Body of pancreas (tissue), 4 donors: ENCODE measurements at regions not wholly inside any gene's neighbourhood (a gene's known extent, or its start where the extent isn't known, plus 50 kb on each side); places are given as distances from the start of the nearest gene placed in this dataset.

Experiments used
- ATAC-seq: fragments of 150-250 bp; one replicate; pipeline ENCODE4 v1.9.1; 2016
- DNase-seq, 4 donors: peaks; one replicate each; pipeline ENCODE4 v3.0.0-alpha.2; 2019
- H3K27ac ChIP-seq, 4 donors: fragments of 200-600 bp; sonication (generic); 1 replicate in 3 of 4; 2 replicates in 1 of 4; pipeline versions ENCODE4 v1.5.1 to v1.6.1; 2016 to 2019; ENCODE audit warnings: mild to moderate bottlenecking in 1 of 4, mixed read lengths in 1 of 4, moderate library complexity in 1 of 4
- H3K27me3 ChIP-seq, 2 donors: fragments of 200-600 bp; sonication (generic); one replicate each; pipeline ENCODE4 v1.6.0; 2016; ENCODE audit warnings: mild to moderate bottlenecking in 1 of 2
- H3K36me3 ChIP-seq, 2 donors: fragments of 200-600 bp; sonication (generic); replicated peaks in 1 of 2; 2 replicates each; pipeline ENCODE4 v1.5.1; 2016; ENCODE audit warnings: low read depth in 2 of 2; ENCODE audit not compliant: insufficient read depth in 1 of 2
- H3K4me1 ChIP-seq: fragments of 200-600 bp; sonication (generic); one replicate; pipeline ENCODE4 v1.6.0; 2016
- H3K4me3 ChIP-seq, 2 donors: fragments of 200-600 bp; sonication (generic); 1 replicate in 1 of 2; 2 replicates in 1 of 2; pipeline ENCODE4 v1.5.1; 2016 to 2019
- H3K9me3 ChIP-seq, 3 donors: fragments of 200-600 bp; sonication (generic); 1 replicate in 2 of 3; 2 replicates in 1 of 3; pipeline ENCODE4 v1.5.1; 2016
- CTCF ChIP-seq, 7 experiments: fragments of 450-650 bp in 4 of 7; fragments of 200-600 bp in 3 of 7; sonication (generic) in 3 of 7; IDR thresholded peaks; one replicate each; pipeline ENCODE4 v1.5.1; 2016 to 2019; ENCODE audit warnings: antibody characterized with exemption in 7 of 7
- POLR2A ChIP-seq, 3 donors: fragments of 450-650 bp; IDR thresholded peaks; one replicate each; pipeline ENCODE4 v1.6.1; 2016; ENCODE audit warnings: antibody characterized with exemption in 3 of 3, mild to moderate bottlenecking in 2 of 3
- WGBS, 2 donors: methylation state at CpG; one replicate each; pipeline ENCODE4 v1.1.5; 2017; 5-methylcytosine and 5-hydroxymethylcytosine counted together
- intact Hi-C: fragments of 100-400 bp; cut with DNase I; formaldehyde crosslinking; loops from one replicate; pipeline ENCODE4 v1.15.1; 2023

GRCh38 chr2:49812730-49813129 lies 658.4 kb upstream of the FSHR start:
- no peak overlapping the region for H3K27ac ChIP-seq

GRCh38 chr2:49811502-49811901 lies 657.2 kb upstream of the FSHR start:
- 64 to 87% methylated on average over 4 of the region's 4 CpGs for WGBS, 2 donors

More at GRCh38 chr2:49812730-49813129, 658.4 kb upstream of the FSHR start:
- intact Hi-C loops = no loop called here
- H3K27me3 ChIP-seq = no peaks in the 10 kb centered on the region
- no peaks in the 10 kb centered on the region for H3K4me1 ChIP-seq
- H3K9me3 ChIP-seq = no peaks in the 10 kb centered on the region
- H3K4me3 ChIP-seq = no peak overlapping the region
- ATAC-seq = no peak
- TF ChIP-seq POLR2A (IDR thresholded peaks at IDR 0.05) (no peak), CTCF (IDR thresholded peaks at IDR 0.05) (no peak)
- no peaks in the 10 kb centered on the region for H3K36me3 ChIP-seq
- no peak for DNase-seq

GRCh38 chr2:49807689-49808088 lies 653.4 kb upstream of the FSHR start:
- Histone ChIP-seq H3K36me3 (no peaks in the 10 kb centered on the region), H3K4me3 (no peak overlapping the region), H3K9me3 (no peaks in the 10 kb centered on the region), H3K4me1 (no peaks in the 10 kb centered on the region), H3K27ac (no peak overlapping the region), H3K27me3 (no peaks in the 10 kb centered on the region)
- ATAC-seq (no peak), DNase-seq (no peak)
- TF ChIP-seq CTCF (IDR thresholded peaks at IDR 0.05) = no peak
- TF ChIP-seq POLR2A (IDR thresholded peaks at IDR 0.05) = no peak
- intact Hi-C loops = no loop called here

More at GRCh38 chr2:49811502-49811901, 657.2 kb upstream of the FSHR start:
- intact Hi-C loops = no loop called here
- no peaks in the 10 kb centered on the region for H3K27me3 ChIP-seq
- DNase-seq (no peak), ATAC-seq (no peak)
- H3K9me3 ChIP-seq = no peaks in the 10 kb centered on the region
- no peaks in the 10 kb centered on the region for H3K36me3 ChIP-seq
- no peak overlapping the region for H3K4me3 ChIP-seq
- no peak for TF ChIP-seq POLR2A (IDR thresholded peaks at IDR 0.05)
- TF ChIP-seq CTCF (IDR thresholded peaks at IDR 0.05) = no peak
- H3K27ac ChIP-seq = no peak overlapping the region
- H3K4me1 ChIP-seq = no peaks in the 10 kb centered on the region

- ATAC-seq = no peak
- no peaks in the 10 kb centered on the region for H3K9me3 ChIP-seq
- no peak overlapping the region for H3K4me3 ChIP-seq
- WGBS, 2 donors = 48 to 59% methylated on average over 1 of the region's 1 CpG
- DNase-seq = no peak
- H3K27ac ChIP-seq = no peak overlapping the region
- TF ChIP-seq CTCF (IDR thresholded peaks at IDR 0.05) = no peak
- TF ChIP-seq POLR2A (IDR thresholded peaks at IDR 0.05) = no peak
- no peaks in the 10 kb centered on the region for H3K27me3 ChIP-seq
- H3K4me1 ChIP-seq = no peaks in the 10 kb centered on the region
- no peaks in the 10 kb centered on the region for H3K36me3 ChIP-seq
- intact Hi-C loops = no loop called here
Measured at GRCh38 chr2:49804111-49804510, 649.8 kb upstream of the FSHR start.

- 90 to 91% methylated on average over 2 of the region's 2 CpGs for WGBS, 2 donors
- Histone ChIP-seq H3K9me3 (no peaks in the 10 kb centered on the region), H3K4me3 (no peak overlapping the region), H3K27me3 (no peaks in the 10 kb centered on the region), H3K27ac (no peak overlapping the region), H3K4me1 (no peaks in the 10 kb centered on the region), H3K36me3 (no peaks in the 10 kb centered on the region)
- intact Hi-C loops = no loop called here
- DNase-seq (no peak), ATAC-seq (no peak)
- TF ChIP-seq CTCF (IDR thresholded peaks at IDR 0.05) = no peak
- no peak for TF ChIP-seq POLR2A (IDR thresholded peaks at IDR 0.05)
Measured at GRCh38 chr2:49801898-49802450, 647.7 kb upstream of the FSHR start.
